T-helper 2 cell (primary cell): ENCODE measurements at regions not wholly inside any gene's neighbourhood (a gene's known extent, or its start where the extent isn't known, plus 50 kb on each side); places are given as distances from the start of the nearest gene placed in this dataset.
"Not testable (repeated sequence)": the region's sequence is repeated elsewhere in the genome, so short reads cannot be mapped to it uniquely, and the experiment has no call there.

ENCODE experiments used
- DNase-seq, 5 experiments: peaks; one replicate each; pipeline versions ENCODE4 v3.0.0 to v3.0.0-alpha.2; 2012 to 2022

DNA sequence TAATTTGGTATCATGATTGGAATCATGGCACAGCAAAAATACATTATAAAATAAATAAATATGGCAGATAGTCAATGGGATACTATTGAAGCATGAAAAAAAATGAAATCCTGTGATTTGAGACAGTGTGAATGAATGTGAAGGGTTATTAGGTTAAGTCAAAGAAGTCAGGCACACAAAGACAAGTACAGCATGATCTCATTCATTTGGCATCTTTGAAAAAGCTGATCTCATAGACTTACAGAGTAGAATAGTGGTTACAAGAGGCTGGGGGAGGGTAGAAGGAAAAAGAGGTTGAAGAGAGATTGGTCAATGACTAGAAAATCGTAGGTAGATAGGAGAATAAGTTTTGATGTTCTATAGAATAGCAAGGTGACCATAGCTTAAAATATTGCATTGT, 295.1 kb upstream of the SLITRK5 start:
- DNase-seq: no peak

GRCh38 chr13:87384099-87384498, 287.1 kb upstream of the SLITRK5 start:
- DNase-seq: no peak

DNA sequence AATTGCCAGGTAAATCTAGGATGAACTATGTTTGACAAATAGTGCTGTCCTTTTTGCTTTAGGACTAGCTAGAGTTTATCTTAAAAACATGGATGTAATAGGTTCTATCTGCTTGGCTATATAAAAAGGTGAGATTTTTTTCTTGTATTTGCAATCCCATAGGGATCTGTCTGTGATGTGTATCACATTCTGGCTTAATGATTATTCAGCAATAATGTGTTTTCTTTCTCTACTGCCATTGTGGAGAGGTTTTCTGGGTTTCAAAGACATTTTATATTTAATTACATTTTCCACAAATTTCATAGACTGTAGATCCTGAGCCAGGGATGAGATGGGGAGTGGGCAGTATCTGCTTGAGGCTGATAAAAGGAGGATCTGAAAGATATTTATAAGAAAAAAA, 277.8 kb upstream of the SLITRK5 start:
- DNase-seq: no peak

- DNase-seq: no peak
Observed at GRCh38 chr13:87398047-87398446, 273.1 kb upstream of the SLITRK5 start.

DNA sequence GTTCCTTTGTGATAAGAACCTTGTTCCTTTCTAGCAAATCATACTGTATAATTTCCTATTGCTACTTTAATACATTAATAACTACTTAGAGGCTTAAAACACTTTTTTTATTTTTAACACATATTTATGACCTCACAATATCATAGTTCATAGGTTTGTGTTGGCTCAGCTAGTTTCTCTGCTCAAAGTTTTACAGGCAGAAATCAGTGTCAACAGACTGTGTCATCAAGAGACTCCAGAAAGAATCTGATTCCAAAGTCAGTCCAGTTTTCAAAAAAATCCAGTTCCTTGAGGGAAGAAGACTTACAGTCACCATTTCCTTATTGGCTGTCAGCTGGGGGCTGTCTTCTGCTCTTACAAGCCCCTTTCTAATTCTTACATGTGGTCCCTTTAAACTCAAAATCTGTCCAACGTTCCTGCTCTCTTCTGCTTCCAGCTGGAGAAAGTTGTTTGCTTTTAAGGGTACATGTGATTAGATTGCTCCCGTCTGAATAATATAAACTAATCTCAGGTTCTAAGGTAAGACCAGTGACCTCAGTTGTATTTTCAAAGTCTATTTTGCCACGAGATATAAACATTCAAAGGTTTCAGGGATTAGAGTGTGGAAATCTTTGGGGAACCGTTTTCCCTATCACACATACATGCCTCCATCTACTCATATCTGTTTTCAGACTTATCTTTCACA, 267.3 kb upstream of the SLITRK5 start:
- no peak for DNase-seq

- DNase-seq: no peak
Observed at GRCh38 chr13:87426742-87427141, 244.4 kb upstream of the SLITRK5 start.

- DNase-seq: no peak
Observed at GRCh38 chr13:87444135-87444534, 227.0 kb upstream of the SLITRK5 start.

- no peak for DNase-seq
Observed at GRCh38 chr13:87452281-87452680, 218.9 kb upstream of the SLITRK5 start.

DNA sequence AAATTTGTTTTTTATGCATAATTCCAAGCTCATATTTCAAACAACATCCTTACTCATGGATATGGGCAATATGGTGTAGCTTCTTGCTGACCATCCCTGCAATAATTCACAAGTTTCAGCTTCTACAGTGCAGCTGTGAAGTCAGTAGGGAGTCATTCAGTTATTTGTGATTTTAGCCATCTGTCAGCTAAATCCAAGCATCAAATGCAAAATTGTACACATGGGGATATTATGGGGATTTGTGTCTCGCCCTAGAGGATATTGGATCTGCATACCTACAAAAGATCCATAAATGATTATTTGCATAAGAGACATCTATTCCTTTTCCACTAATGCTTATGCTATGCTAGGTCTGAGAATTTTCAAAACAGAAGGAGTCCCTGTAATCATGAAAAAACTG, 217.9 kb upstream of the SLITRK5 start:
- no peak for DNase-seq

GRCh38 chr13:87459419-87459818, 211.8 kb upstream of the SLITRK5 start:
- no peak for DNase-seq

DNA sequence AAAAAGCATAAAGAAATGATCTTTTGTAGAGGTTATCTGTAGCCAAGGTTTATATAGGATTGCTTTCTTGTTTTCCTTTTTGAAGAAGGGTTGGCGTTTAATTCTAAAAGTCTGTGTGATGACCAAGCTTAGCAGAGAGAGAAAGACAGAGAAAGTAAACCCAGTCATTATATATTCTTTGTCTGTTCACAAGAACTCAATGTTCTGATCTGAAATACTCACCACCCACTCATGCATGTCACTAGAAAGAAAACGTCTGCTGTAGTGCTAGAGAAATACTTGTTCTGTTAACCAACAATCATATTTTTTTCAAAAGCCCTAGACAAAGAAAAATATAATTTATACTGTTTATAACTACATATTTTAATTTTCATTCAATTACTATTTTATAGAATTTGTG, 173.7 kb upstream of the SLITRK5 start:
- no peak for DNase-seq

- DNase-seq: peak in 1 of 5 experiments; percentile 0
Observed at GRCh38 chr13:87498681-87499080, 172.5 kb upstream of the SLITRK5 start.

DNA sequence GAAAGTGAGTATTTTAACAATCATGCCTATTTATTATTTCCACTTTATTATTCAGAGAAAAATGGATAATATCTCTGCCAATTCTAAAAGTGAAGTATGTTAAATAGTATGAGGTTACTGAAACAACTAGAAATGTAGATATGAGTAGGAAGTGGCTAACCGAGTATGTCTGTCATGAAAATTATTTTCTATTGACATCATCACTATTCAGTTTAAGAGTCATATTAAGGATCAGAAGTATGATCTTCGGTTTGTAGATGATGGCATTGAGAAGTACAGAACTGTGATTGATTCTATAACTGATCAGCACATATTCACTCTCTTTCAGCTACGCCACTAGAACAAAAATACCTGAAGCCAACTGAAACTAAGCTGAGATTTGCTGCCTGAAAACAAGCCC, 146.4 kb upstream of the SLITRK5 start:
- no peak for DNase-seq

DNA sequence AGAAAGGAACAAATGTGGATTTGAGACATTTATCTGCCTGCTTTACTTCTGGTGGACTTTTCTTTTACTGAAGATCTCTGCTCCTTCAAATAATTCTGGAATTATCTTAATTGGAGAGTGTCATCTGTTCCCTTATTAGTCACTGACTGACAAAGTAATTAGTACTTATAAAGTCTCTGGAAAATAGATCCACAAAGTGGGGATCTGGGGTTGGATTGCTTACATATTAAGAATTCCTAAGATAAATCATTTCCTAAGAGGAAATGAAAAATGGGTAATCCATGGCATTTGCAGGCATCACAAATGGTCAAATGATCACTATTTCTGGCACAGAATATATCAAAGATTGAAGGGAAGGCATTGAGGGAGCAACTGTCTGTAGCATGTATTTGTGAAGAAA, 137.4 kb upstream of the SLITRK5 start:
- no peak for DNase-seq

DNA sequence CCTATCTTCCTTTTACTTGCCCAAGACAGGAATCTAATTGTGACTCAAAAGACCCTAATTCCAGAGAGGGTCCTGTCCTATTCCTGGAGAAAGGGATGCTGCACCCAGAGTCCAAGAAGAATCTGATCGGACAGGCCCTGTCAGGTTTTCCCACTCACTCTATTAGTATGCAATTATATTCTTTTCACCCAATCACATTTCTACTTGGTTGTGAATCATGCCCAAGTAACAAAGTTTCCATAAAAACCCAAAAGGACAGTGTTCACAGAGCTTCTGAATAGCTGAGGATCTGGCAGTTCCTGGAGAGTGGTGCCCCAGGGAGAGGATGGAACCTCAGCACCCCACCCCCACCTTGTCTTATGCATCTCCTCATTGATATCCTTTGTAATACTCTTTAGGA, 135.3 kb upstream of the SLITRK5 start:
- no peak for DNase-seq

GRCh38 chr13:87536499-87536898, 134.7 kb upstream of the SLITRK5 start:
- no peak for DNase-seq

DNA sequence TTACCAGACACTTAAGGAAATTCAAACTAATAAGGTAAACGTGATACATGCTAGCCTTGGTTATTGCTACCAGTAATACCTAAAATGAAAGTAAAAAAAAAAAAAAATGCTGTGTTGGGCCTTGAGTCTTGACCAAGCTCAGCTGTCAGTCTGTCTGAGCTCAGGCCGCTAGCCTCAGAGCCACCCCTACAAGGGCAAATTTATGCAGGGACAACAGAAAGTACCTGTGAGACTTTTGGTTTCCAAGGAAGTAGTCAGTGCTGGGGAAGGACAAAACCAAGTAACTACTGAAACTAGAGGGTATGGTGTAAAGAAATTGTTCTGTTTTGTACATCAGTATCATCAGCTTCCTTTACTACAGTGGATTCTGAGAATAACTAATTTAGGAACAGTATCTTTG, 134.3 kb upstream of the SLITRK5 start:
- no peak for DNase-seq

DNA sequence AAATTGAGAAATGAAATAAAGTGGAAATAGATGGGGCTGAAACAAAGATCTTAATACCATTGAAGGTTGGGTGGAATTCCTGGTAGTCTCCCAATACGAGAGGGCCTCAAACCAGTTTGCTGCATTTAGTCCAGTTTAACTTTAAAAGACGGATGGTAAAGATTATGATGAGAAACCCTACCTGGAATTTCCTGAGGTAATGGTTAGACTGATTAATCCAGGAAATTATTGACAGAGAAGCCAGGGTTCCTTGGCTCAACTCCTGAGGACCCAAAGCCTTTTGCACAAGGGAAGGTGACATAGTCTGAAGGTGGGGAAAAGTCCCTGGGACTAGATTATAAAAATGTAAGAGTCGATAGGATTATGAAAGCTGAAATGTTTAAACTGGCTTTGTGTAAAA, 133.2 kb upstream of the SLITRK5 start:
- no peak for DNase-seq

GRCh38 chr13:87538366-87539052, 132.7 kb upstream of the SLITRK5 start:
- no peak for DNase-seq

DNA sequence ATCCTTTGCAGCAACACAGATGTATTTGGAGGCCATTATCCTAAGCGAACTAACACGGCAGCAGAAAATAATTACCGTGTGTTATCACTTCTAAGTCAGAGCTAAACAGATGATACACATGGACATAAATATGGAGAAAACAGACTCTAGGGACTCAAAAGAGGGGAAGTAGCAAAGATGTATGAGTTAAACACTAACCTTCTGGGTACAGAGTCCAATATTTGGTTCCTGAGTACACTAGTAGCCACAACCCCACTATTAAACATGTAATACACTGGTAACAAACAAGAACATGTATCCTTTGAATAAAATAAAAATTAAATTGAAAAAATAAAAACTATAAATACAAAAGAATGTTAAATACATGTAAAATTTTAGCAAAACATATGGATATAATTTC, 118.0 kb upstream of the SLITRK5 start:
- no peak for DNase-seq

DNA sequence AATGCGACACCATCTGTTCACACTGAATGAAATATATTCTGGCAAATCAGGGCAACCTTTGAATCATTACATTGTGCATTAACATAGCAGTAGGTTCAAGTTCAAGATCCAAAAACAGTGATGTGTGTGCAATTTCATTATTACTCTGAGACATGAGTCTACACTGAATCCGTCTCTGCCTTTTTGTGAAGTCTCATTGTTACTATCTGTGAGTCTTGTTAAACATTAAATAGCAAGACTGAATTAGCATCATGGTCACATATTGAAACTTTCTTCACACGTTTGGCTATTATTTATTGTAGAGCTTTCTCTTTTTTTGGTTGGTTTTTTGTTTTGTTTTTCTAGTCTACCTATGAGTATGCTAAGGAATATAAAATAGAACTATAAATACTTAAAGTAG, 117.1 kb upstream of the SLITRK5 start:
- DNase-seq: no peak

GRCh38 chr13:87557788-87558187, 113.4 kb upstream of the SLITRK5 start:
- no peak for DNase-seq

DNA sequence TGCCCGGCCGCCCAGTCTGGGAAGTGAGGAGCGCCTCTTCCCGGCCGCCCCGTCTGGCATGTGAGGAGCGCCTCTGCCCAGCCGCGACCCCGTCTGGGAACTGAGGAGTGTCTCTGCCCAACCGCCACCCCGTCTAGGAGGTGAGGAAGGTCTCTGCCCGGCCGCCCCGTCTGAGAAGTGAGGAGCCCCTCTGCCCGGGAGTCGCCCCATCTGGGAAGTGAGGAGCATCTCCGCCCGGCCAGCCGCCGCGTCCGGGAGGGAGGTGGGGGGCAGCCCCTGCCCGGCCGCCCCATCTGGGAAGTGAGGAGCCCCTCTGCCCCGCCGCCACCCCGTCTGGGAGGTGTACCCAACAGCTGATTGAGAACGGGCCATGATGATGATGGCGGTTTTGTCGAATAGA, 109.6 kb upstream of the SLITRK5 start:
- not testable (repeated sequence) for DNase-seq

- DNase-seq: no peak
Observed at GRCh38 chr13:87570669-87571068, 100.5 kb upstream of the SLITRK5 start.

DNA sequence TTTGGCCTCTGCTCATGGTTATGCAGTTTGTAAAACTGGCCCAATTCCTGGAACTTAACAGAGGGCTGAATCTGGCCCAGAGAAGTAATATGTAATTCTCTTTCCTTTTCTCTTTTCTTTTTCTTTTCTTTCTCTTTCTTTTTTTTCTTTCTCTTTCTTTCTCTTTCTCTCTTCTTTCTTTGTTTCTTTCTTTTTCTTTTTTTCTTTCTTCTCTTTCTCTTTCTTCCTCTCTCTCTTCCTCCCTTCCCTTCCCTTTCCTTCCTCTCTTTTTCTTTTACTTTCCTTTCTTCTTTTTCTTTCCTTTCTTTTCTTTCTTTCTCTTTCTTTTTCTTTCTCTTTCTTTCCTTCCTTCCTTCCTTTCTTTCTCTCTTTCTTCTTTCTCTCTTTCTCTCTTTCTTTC, 88.8 kb upstream of the SLITRK5 start:
- DNase-seq: no peak
